Stomach (tissue), 8 donors: ENCODE measurements at regions not wholly inside any gene's neighbourhood (a gene's known extent, or its start where the extent isn't known, plus 50 kb on each side); places are given as distances from the start of the nearest gene placed in this dataset.
A peak's percentile ranks its signal among the peaks of the same experiment; 100 is the strongest.

ENCODE experiments used
- DNase-seq, 2 donors: peaks; one replicate each; pipeline versions ENCODE4 v3.0.0 to v3.0.0-alpha.2; 2013 to 2019
- H3K27ac ChIP-seq, 5 donors: fragments of 200-600 bp in 4 of 5; sonication (generic) in 4 of 5; one replicate each; pipeline ENCODE4 v1.5.1; 2013 to 2019; ENCODE audit warnings: mild to moderate bottlenecking in 1 of 5, moderate library complexity in 1 of 5
- H3K27me3 ChIP-seq, 3 donors: fragments of 200-600 bp; sonication (generic); one replicate each; pipeline ENCODE4 v1.5.1; 2017 to 2019; ENCODE audit warnings: mixed run types in 1 of 3
- H3K36me3 ChIP-seq, 4 donors: fragments of 200-600 bp; sonication (generic); 1 replicate in 3 of 4; 2 replicates in 1 of 4; pipeline ENCODE4 v1.5.1; 2016 to 2019
- H3K4me1 ChIP-seq, 4 donors: fragments of 200-600 bp; sonication (generic); one replicate each; pipeline ENCODE4 v1.5.1; 2016 to 2019
- H3K4me3 ChIP-seq, 4 donors: fragments of 200-600 bp; sonication (generic) in 3 of 4; one replicate each; pipeline ENCODE4 v1.5.1; 2016 to 2019; ENCODE audit warnings: mild to moderate bottlenecking in 1 of 4
- H3K9me3 ChIP-seq, 4 donors: fragments of 200-600 bp; sonication (generic); one replicate each; pipeline ENCODE4 v1.5.1; 2016 to 2019
- CTCF ChIP-seq, 7 experiments: fragments of 450-650 bp in 4 of 7; fragments of 200-600 bp in 3 of 7; sonication (generic) in 3 of 7; IDR thresholded peaks; one replicate each; pipeline ENCODE4 v1.5.1; 2016 to 2019; ENCODE audit warnings: antibody characterized with exemption in 7 of 7, control low read depth in 2 of 7, mild to moderate bottlenecking in 1 of 7
- EP300 ChIP-seq: sonication (generic); formaldehyde crosslinking; IDR thresholded peaks from one replicate; pipeline ENCODE4 v1.6.1; 2017; ENCODE audit warnings: antibody characterized with exemption
- POLR2A ChIP-seq, 4 donors: fragments of 450-650 bp; IDR thresholded peaks; one replicate each; pipeline ENCODE4 v1.6.1; 2016; ENCODE audit warnings: antibody characterized with exemption in 4 of 4, control low read depth in 2 of 4, mild to moderate bottlenecking in 1 of 4, moderate library complexity in 1 of 4
- POLR2AphosphoS5 ChIP-seq, 3 donors: sonication (generic); formaldehyde crosslinking; IDR thresholded peaks; one replicate each; pipeline ENCODE4 v1.6.1; 2016; ENCODE audit warnings: antibody characterized with exemption in 3 of 3
- WGBS, 5 donors: extraction: QIAGEN DNeasy Blood & Tissue Kit in 3 of 5; methylation state at CpG; one replicate each; pipeline versions ENCODE4 v1.1.5 to v1.1.7; 2013 to 2018; 5-methylcytosine and 5-hydroxymethylcytosine counted together
- intact Hi-C: fragments of 100-400 bp; cut with DNase I; formaldehyde crosslinking; loops from one replicate; pipeline ENCODE4 v1.15.1; 2023; ENCODE audit warnings: low total_unique reads
- donor health status: healthy with polysubstance abuse.
- donor health status: Bipolar disorder and iron deficiency.
- donor health status: healthy.

DNA sequence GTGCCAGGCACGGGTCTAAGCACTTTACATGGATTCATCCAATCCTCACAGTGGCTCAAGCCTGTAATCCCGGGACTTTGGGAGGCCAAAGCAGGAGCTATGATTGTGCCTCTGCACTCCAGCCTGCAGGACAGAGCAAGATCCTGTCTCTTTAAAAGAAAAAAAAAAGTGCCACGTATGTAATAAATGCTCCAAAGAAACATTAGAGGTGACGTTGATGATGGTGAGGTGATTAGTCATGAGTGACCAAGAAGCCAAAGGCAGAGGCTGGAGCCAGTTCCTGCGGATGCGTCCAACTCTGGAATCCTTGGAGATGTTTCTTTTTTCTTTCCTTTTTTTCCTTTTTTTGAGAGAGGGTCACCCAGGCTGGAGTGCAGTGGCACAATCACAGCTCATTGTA, 59.4 kb upstream of the SIAH1 start:
- 46 to 54% (median 52%) methylated on average over 6 of the region's 6 CpGs for WGBS, 5 donors

GRCh38 chr16:48442379-48442778, 57.2 kb upstream of the SIAH1 start:
- peaks cover 0 to 8% (median 2%) of the 10 kb centered on the region in 4 donors for H3K4me1 ChIP-seq
- no peak overlapping the region for H3K4me3 ChIP-seq
- no peak overlapping the region for H3K27ac ChIP-seq
- H3K36me3 ChIP-seq: no peaks in the 10 kb centered on the region
- H3K9me3 ChIP-seq: no peaks in the 10 kb centered on the region
- TF ChIP-seq EP300: no peak
- TF ChIP-seq CTCF (IDR thresholded peaks at IDR 0.05): no peak
- no peak for TF ChIP-seq POLR2AphosphoS5 (IDR thresholded peaks at IDR 0.05)
- no peak for TF ChIP-seq POLR2A (IDR thresholded peaks at IDR 0.05)
- intact Hi-C loops: no loop called here
- no peaks in the 10 kb centered on the region for H3K27me3 ChIP-seq
- DNase-seq: no peak

More for the DNA sequence above, 59.4 kb upstream of the SIAH1 start:
- Histone ChIP-seq H3K27ac (peak overlapping the region in 4 of 5 donors; percentile 46 to 68 (median 61)), H3K9me3 (no peaks in the 10 kb centered on the region), H3K4me1 (peaks cover 0 to 8% (median 2%) of the 10 kb centered on the region in 4 donors), H3K4me3 (no peak overlapping the region), H3K27me3 (no peaks in the 10 kb centered on the region), H3K36me3 (no peaks in the 10 kb centered on the region)
- TF ChIP-seq POLR2AphosphoS5 (IDR thresholded peaks at IDR 0.05) (no peak), CTCF (IDR thresholded peaks at IDR 0.05) (no peak), POLR2A (IDR thresholded peaks at IDR 0.05) (no peak), EP300 (no peak)
- peak in 1 of 2 donors; percentile 37 for DNase-seq
- intact Hi-C loops: no loop called here

- no peak for DNase-seq
- H3K36me3 ChIP-seq: no peaks in the 10 kb centered on the region
- no peaks in the 10 kb centered on the region for H3K27me3 ChIP-seq
- peaks cover 0 to 8% (median 2%) of the 10 kb centered on the region in 4 donors for H3K4me1 ChIP-seq
- intact Hi-C loops: no loop called here
- WGBS, 5 donors: 57 to 71% (median 66%) methylated on average over 5 of the region's 5 CpGs
- TF ChIP-seq POLR2AphosphoS5 (IDR thresholded peaks at IDR 0.05) (no peak), POLR2A (IDR thresholded peaks at IDR 0.05) (no peak), EP300 (no peak), CTCF (IDR thresholded peaks at IDR 0.05) (no peak)
- no peaks in the 10 kb centered on the region for H3K9me3 ChIP-seq
- H3K27ac ChIP-seq: no peak overlapping the region
- no peak overlapping the region for H3K4me3 ChIP-seq
These were observed 56.7 kb upstream of the SIAH1 start for GRCh38 chr16:48441863-48442279.

DNA sequence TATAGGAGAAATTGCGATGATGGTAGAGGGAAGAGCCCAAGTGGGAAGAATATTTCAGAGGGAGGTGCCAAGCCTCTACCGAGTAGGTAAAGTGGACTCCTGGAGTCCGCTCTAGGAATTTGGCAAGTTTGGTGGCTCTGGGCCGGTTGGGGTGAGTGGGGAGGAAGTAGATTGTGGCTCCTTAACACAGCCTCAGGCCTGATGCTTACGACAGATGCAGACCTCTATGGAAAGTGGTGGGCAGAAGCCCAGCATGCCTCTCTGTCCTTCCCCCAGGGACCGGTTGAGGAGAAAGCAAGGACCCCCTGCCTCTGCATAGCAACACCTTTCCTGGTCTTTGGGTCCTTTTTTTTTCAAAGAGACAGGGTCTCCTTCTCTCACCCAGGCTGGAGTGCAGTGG, 55.9 kb upstream of the SIAH1 start:
- Histone ChIP-seq H3K4me3 (no peak overlapping the region), H3K4me1 (peaks cover 0 to 10% (median 2%) of the 10 kb centered on the region in 4 donors), H3K9me3 (no peaks in the 10 kb centered on the region), H3K36me3 (no peaks in the 10 kb centered on the region), H3K27me3 (no peaks in the 10 kb centered on the region), H3K27ac (no peak overlapping the region)
- TF ChIP-seq POLR2A (IDR thresholded peaks at IDR 0.05): no peak
- no peak for TF ChIP-seq CTCF (IDR thresholded peaks at IDR 0.05)
- no peak for TF ChIP-seq EP300
- 82 to 91% (median 86%) methylated on average over 6 of the region's 6 CpGs for WGBS, 5 donors
- no peak for DNase-seq
- intact Hi-C loops: no loop called here
